ENCODE measurements at regions not wholly inside any gene's neighbourhood (a gene's known extent, or its start where the extent isn't known, plus 50 kb on each side); places are given as distances from the start of the nearest gene placed in this dataset.

- no peak overlapping the region for H2AFZ ChIP-seq (ENCODE audit: low read length)
- H3K9ac ChIP-seq (replicated peaks in 1 of 4; ENCODE audit: extremely low read depth in 1 of 4, low read depth in 3 of 4, low read length in 3 of 4), result no peak overlapping the region
- H2BK12ac ChIP-seq (ENCODE audit: low read depth, low read length), result no peak overlapping the region
- H3K27ac ChIP-seq (ENCODE audit: low read depth, low read length), result no peak overlapping the region
- no peak overlapping the region for H4K91ac ChIP-seq (replicated peaks; ENCODE audit: insufficient read length, low read length)
- H3K4me3 ChIP-seq (ENCODE audit: extremely low read depth in 1 of 4, insufficient read depth in 2 of 4, low read depth in 3 of 4, low read length in 4 of 4), result no peak overlapping the region
- no peak overlapping the region for H3K56ac ChIP-seq (replicated peaks; ENCODE audit: insufficient read length, low read depth, low read length)
- DNase-seq (ENCODE audit: low read depth in 1 of 2, low spot score in 2 of 2) (no peak), FAIRE-seq (no peak)
- H2BK120ac ChIP-seq (replicated peaks; ENCODE audit: low read depth, low read length), result no peak overlapping the region
- POLR2A ChIA-PET (ENCODE audit: partially characterized antibody), result no interaction called here
- no peaks in the 10 kb centered on the region for H3K27me3 ChIP-seq (replicated peaks in 1 of 4; ENCODE audit: control insufficient read depth in 3 of 4, extremely low read depth in 1 of 4, insufficient read depth in 3 of 4, low read length in 3 of 4)
- no peak overlapping the region for H3K4ac ChIP-seq (replicated peaks; ENCODE audit: insufficient read length, low read depth, low read length)
- 94% methylated on average over 4 of the region's 4 CpGs; no CpG with 5 or more reads in 1 of the 2 experiments for WGBS, 2 experiments (ENCODE audit: extremely low coverage in 1 of 2, insufficient coverage in 1 of 2, insufficient read length in 1 of 2, insufficient replicate concordance in 2 of 2, low coverage in 1 of 2, low lambda C conversion rate in 2 of 2, missing lambda C conversion rate in 1 of 2)
- H2BK15ac ChIP-seq (ENCODE audit: low read length), result no peak overlapping the region
- H3K4me1 ChIP-seq (replicated peaks in 1 of 4; ENCODE audit: control insufficient read depth in 3 of 4, insufficient read depth in 4 of 4, low read length in 3 of 4), result peaks cover 0 to 2% (median 0%) of the 10 kb centered on the region in 4 experiments; a peak in 1 of 7 replicates
- no peak overlapping the region for H2BK5ac ChIP-seq (ENCODE audit: low read depth, low read length)
- H2BK20ac ChIP-seq (ENCODE audit: low read length), result no peak overlapping the region
- no peaks in the 10 kb centered on the region for H3K79me1 ChIP-seq (ENCODE audit: low read depth, low read length)
- no peaks in the 10 kb centered on the region for H3K23me2 ChIP-seq (ENCODE audit: low read depth, low read length)
- H3K18ac ChIP-seq (ENCODE audit: extremely low read depth, low read length), result no peak overlapping the region
- no peak overlapping the region for H3K23ac ChIP-seq (ENCODE audit: insufficient read length)
- H4K5ac ChIP-seq (ENCODE audit: insufficient read length, low read depth, low read length), result no peak overlapping the region
- no peaks in the 10 kb centered on the region for H3K9me3 ChIP-seq (ENCODE audit: insufficient read depth in 2 of 2, low read depth in 1 of 2, low read length in 1 of 2)
- H4K8ac ChIP-seq (ENCODE audit: extremely low read depth, insufficient read depth, low read length), result no peak overlapping the region
- H3K36me3 ChIP-seq (ENCODE audit: control insufficient read depth in 2 of 4, insufficient read depth in 4 of 4, low read length in 3 of 4), result no peaks in the 10 kb centered on the region
- no peaks in the 10 kb centered on the region for H4K20me1 ChIP-seq (replicated peaks in 1 of 2; ENCODE audit: control insufficient read depth in 1 of 2, insufficient read depth in 2 of 2, low read length in 2 of 2)
- no peak overlapping the region for H3K14ac ChIP-seq (ENCODE audit: insufficient read length)
- no peaks in the 10 kb centered on the region for H3K79me2 ChIP-seq (ENCODE audit: control insufficient read depth in 1 of 2, insufficient read depth in 2 of 2, low read length in 2 of 2)
- H3K4me2 ChIP-seq (ENCODE audit: insufficient read depth in 1 of 2, low read depth in 2 of 2, low read length in 2 of 2), result no peak overlapping the region
- H2AK5ac ChIP-seq (ENCODE audit: low read depth, low read length), result no peak overlapping the region
- CTCF ChIA-PET (ENCODE audit: partially characterized antibody), result no interaction called here
- TF ChIP-seq PHF8 (conservative IDR thresholded peaks at IDR 0.05; ENCODE audit: low read depth, low read length), result no peak
- TF ChIP-seq NANOG (IDR thresholded peaks at IDR 0.05; ENCODE audit: insufficient read depth, low read depth, low read length, poor library complexity, severe bottlenecking), result no peak
- no peak for TF ChIP-seq POLR2A (IDR thresholded peaks at IDR 0.05; ENCODE audit: control extremely low read depth in 1 of 2, low read depth in 2 of 2, low read length in 2 of 2)
- no peak for TF ChIP-seq TAF1 (IDR thresholded peaks at IDR 0.05; ENCODE audit: low read depth, low read length)
- TF ChIP-seq BCL11A (IDR thresholded peaks at IDR 0.05; ENCODE audit: low read depth in 2 of 2, low read length in 2 of 2), result no peak
- TF ChIP-seq HDAC2 (IDR thresholded peaks at IDR 0.05; ENCODE audit: borderline replicate concordance in 1 of 2, low read depth in 2 of 2, low read length in 2 of 2), result no peak
- TF ChIP-seq RFX5 (IDR thresholded peaks at IDR 0.05; ENCODE audit: borderline replicate concordance, low read depth, low read length), result no peak
- TF ChIP-seq RBBP5 (IDR thresholded peaks at IDR 0.05; ENCODE audit: borderline replicate concordance, low read depth, low read length), result no peak
- TF ChIP-seq GTF2F1 (IDR thresholded peaks at IDR 0.05; ENCODE audit: borderline replicate concordance, low read depth, low read length), result no peak
- no peak for TF ChIP-seq RAD21 (IDR thresholded peaks at IDR 0.05 in 1 of 2, conservative IDR thresholded peaks at IDR 0.05 in 1 of 2; ENCODE audit: low read depth in 2 of 2, low read length in 2 of 2)
- no peak for TF ChIP-seq RNF2 (IDR thresholded peaks at IDR 0.05; ENCODE audit: borderline replicate concordance, low read depth, low read length, missing control alignments, poor library complexity, severe bottlenecking)
- no peak for TF ChIP-seq CEBPB (IDR thresholded peaks at IDR 0.05; ENCODE audit: low read depth, low read length)
- TF ChIP-seq SP1 (IDR thresholded peaks at IDR 0.05; ENCODE audit: low read depth, low read length), result no peak
- TF ChIP-seq TBP (IDR thresholded peaks at IDR 0.05; ENCODE audit: low read depth, low read length), result no peak
- TF ChIP-seq KDM4A (IDR thresholded peaks at IDR 0.05; ENCODE audit: low read depth, low read length, severe bottlenecking), result no peak
Measured at GRCh38 chr3:94226078-94226477, 163.2 kb downstream of the NSUN3 start.

All from H1 (cell line).